Common myeloid progenitor, CD34-positive (primary cell): ENCODE measurements at regions not wholly inside any gene's neighbourhood (a gene's known extent, or its start where the extent isn't known, plus 50 kb on each side); places are given as distances from the start of the nearest gene placed in this dataset.

Experiments used
- CTCF ChIA-PET: fragments of 350-600 bp; sonication (Branson Sonifier 250); formaldehyde crosslinking; loops from one replicate; lab custom pipeline; 2021; ENCODE audit warnings: antibody characterized with exemption; lab: Charles Lee
- POLR2A ChIA-PET: fragments of 350-600 bp; sonication (Branson Sonifier 250); formaldehyde crosslinking; loops from one replicate; lab custom pipeline; 2021; ENCODE audit warnings: antibody characterized with exemption; lab: Charles Lee
- DNase-seq, 3 donors: peaks; one replicate each; pipeline versions ENCODE4 v3.0.0 to v3.0.0-alpha.2; 2013
- H3K27ac ChIP-seq, 2 experiments: 1 replicate in 1 of 2; 2 replicates in 1 of 2; pipeline ENCODE4 v1.7.0; 2013; ENCODE audit warnings: inconsistent platforms in 2 of 2, low read length in 2 of 2, mild to moderate bottlenecking in 2 of 2, low read depth in 1 of 2, moderate library complexity in 1 of 2; ENCODE audit not compliant: severe bottlenecking in 2 of 2, insufficient read depth in 1 of 2, poor library complexity in 1 of 2
- H3K27me3 ChIP-seq, 5 experiments: replicated peaks in 2 of 5; 1 replicate in 3 of 5; 2 replicates in 2 of 5; pipeline versions ENCODE4 v1.6.1 to v1.7.0; 2013; ENCODE audit warnings: low read length in 4 of 5, mild to moderate bottlenecking in 2 of 5, moderate library complexity in 2 of 5, inconsistent platforms in 1 of 5; ENCODE audit not compliant: insufficient read depth in 5 of 5, control insufficient read depth in 4 of 5
- H3K36me3 ChIP-seq, 4 experiments: 1 replicate in 2 of 4; 2 replicates in 2 of 4; pipeline versions ENCODE4 v1.6.1 to v1.7.0; 2013; ENCODE audit warnings: low read length in 3 of 4, control low read depth in 1 of 4, mild to moderate bottlenecking in 1 of 4; ENCODE audit not compliant: control insufficient read depth in 4 of 4, insufficient read depth in 4 of 4
- H3K4me1 ChIP-seq, 4 experiments: 1 replicate in 3 of 4; 2 replicates in 1 of 4; pipeline versions ENCODE4 v1.6.1 to v1.7.1; 2013; ENCODE audit warnings: low read length in 3 of 4, mild to moderate bottlenecking in 3 of 4, control low read depth in 1 of 4, inconsistent platforms in 1 of 4, moderate library complexity in 1 of 4; ENCODE audit not compliant: control insufficient read depth in 4 of 4, insufficient read depth in 4 of 4; ENCODE audit errors: control extremely low read depth in 1 of 4
- H3K4me3 ChIP-seq, 7 experiments: 1 replicate in 4 of 7; 2 replicates in 3 of 7; pipeline versions ENCODE4 v1.5.1 to v1.7.0; 2013; ENCODE audit warnings: mild to moderate bottlenecking in 7 of 7, low read length in 6 of 7, moderate library complexity in 6 of 7, inconsistent platforms in 2 of 7, low read depth in 2 of 7, control low read depth in 1 of 7; ENCODE audit not compliant: insufficient read depth in 4 of 7, control insufficient read depth in 1 of 7; ENCODE audit errors: extremely low read depth in 1 of 7
- H3K9me3 ChIP-seq, 5 experiments: 1 replicate in 4 of 5; 2 replicates in 1 of 5; pipeline versions ENCODE4 v1.6.1 to v1.7.1; 2013; ENCODE audit warnings: low read length in 4 of 5, mild to moderate bottlenecking in 2 of 5, inconsistent platforms in 1 of 5, low read depth in 1 of 5, moderate library complexity in 1 of 5; ENCODE audit not compliant: control insufficient read depth in 4 of 5, insufficient read depth in 2 of 5; ENCODE audit errors: control extremely low read depth in 1 of 5
- WGBS: methylation state at CpG from one replicate; pipeline ENCODE4 v1.1.5; 2013; ENCODE audit not compliant: insufficient coverage; 5-methylcytosine and 5-hydroxymethylcytosine counted together

GRCh38 chr18:78732273-78733210 is 247.1 kb upstream of the SALL3 start:
- Histone ChIP-seq H3K36me3 (no peaks in the 10 kb centered on the region), H3K27me3 (peaks cover 0 to 13% (median 2%) of the 10 kb centered on the region in 5 experiments), H3K9me3 (no peaks in the 10 kb centered on the region), H3K27ac (no peak overlapping the region), H3K4me3 (no peak overlapping the region), H3K4me1 (no peaks in the 10 kb centered on the region)
- ChIA-PET POLR2A (no interaction called here), CTCF (no interaction called here)
- WGBS = 80% methylated on average over 10 of the region's 14 CpGs
- no peak for DNase-seq

GRCh38 chr18:78733762-78734613 is 245.6 kb upstream of the SALL3 start:
- no peaks in the 10 kb centered on the region for H3K4me1 ChIP-seq
- no peak overlapping the region for H3K27ac ChIP-seq
- POLR2A ChIA-PET = no interaction called here
- H3K36me3 ChIP-seq = no peaks in the 10 kb centered on the region
- no peak overlapping the region for H3K4me3 ChIP-seq
- no peaks in the 10 kb centered on the region for H3K9me3 ChIP-seq
- H3K27me3 ChIP-seq = peaks cover 0 to 12% (median 1%) of the 10 kb centered on the region in 5 experiments
- no peak for DNase-seq
- 88% methylated on average over 30 of the region's 30 CpGs for WGBS
- CTCF ChIA-PET = no interaction called here

DNA sequence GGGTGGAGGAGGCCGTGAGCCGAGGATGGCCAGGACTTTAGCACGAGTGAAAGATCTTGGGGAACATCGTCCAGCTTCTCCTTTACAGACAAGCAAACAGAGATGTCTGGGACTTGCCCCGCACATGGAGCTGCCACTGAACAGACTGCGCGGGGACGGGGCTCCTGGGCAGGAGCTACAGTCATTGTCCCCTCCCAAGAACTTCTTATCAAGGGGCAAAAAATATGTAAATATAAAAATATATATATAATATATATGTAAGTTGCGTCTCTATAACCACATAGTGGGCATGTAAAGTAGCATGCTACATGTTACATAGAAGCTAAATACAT is 245.0 kb upstream of the SALL3 start:
- H3K4me3 ChIP-seq = no peak overlapping the region
- ChIA-PET POLR2A (no interaction called here), CTCF (no interaction called here)
- H3K9me3 ChIP-seq = no peaks in the 10 kb centered on the region
- DNase-seq = no peak
- no peak overlapping the region for H3K27ac ChIP-seq
- H3K36me3 ChIP-seq = no peaks in the 10 kb centered on the region
- no peaks in the 10 kb centered on the region for H3K4me1 ChIP-seq
- peaks cover 0 to 10% (median 0%) of the 10 kb centered on the region in 5 experiments for H3K27me3 ChIP-seq
- 81% methylated on average over 3 of the region's 9 CpGs for WGBS

DNA sequence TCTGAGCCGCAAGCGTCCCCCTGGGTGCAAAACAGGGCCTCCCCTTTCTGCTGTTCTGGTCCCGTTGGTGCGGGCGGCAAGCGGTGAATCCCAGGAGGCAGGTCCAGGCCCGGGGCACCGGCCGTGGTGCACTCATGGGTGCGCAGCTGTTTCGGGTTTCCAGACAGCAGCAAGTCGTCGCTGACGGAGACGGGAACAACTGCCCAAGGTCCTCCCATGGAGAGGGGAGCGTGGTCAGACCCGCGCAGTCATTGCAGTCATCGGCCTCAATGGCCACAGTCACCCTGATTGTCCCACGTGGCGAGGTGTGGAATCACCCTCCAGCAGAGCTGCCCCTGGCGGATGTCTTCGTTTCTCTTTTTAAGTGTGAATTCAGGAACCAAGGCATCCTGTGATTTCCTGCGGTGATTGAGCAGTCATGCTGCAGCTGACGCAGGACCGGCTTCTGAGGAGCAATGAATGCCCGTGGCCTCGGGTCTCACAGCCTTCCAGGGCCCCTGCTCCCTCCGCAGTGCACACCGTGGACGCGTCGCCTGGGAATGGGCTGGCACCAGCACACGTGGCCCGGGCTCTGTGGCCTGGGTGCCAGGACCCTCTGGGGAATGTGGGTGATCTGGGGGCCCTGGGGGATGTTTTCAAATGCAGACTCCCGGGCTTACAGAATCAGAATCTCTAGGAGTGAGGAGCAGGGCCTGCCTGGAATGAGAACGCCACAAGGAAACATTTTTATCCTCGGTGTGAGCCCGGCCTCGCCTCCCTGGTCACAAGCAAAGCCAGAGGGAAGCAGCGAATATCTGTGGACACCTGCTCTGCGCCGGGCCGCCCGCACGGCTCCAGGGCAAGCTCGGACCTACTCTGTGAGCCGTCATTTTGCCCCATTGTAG is 244.2 kb upstream of the SALL3 start:
- DNase-seq = no peak
- Histone ChIP-seq H3K27me3 (peaks cover 0 to 5% (median 0%) of the 10 kb centered on the region in 5 experiments), H3K4me1 (no peaks in the 10 kb centered on the region), H3K36me3 (no peaks in the 10 kb centered on the region), H3K9me3 (no peaks in the 10 kb centered on the region), H3K27ac (no peak overlapping the region), H3K4me3 (no peak overlapping the region)
- POLR2A ChIA-PET = no interaction called here
- WGBS = 91% methylated on average over 41 of the region's 48 CpGs
- CTCF ChIA-PET = no interaction called here

GRCh38 chr18:78736015-78736690 is 243.5 kb upstream of the SALL3 start:
- H3K9me3 ChIP-seq = no peaks in the 10 kb centered on the region
- DNase-seq = no peak
- WGBS = 93% methylated on average over 21 of the region's 33 CpGs
- ChIA-PET CTCF (no interaction called here), POLR2A (no interaction called here)
- H3K27ac ChIP-seq = no peak overlapping the region
- no peaks in the 10 kb centered on the region for H3K4me1 ChIP-seq
- H3K4me3 ChIP-seq = no peak overlapping the region
- H3K27me3 ChIP-seq = peaks cover 0 to 2% (median 0%) of the 10 kb centered on the region in 5 experiments
- H3K36me3 ChIP-seq = no peaks in the 10 kb centered on the region

DNA sequence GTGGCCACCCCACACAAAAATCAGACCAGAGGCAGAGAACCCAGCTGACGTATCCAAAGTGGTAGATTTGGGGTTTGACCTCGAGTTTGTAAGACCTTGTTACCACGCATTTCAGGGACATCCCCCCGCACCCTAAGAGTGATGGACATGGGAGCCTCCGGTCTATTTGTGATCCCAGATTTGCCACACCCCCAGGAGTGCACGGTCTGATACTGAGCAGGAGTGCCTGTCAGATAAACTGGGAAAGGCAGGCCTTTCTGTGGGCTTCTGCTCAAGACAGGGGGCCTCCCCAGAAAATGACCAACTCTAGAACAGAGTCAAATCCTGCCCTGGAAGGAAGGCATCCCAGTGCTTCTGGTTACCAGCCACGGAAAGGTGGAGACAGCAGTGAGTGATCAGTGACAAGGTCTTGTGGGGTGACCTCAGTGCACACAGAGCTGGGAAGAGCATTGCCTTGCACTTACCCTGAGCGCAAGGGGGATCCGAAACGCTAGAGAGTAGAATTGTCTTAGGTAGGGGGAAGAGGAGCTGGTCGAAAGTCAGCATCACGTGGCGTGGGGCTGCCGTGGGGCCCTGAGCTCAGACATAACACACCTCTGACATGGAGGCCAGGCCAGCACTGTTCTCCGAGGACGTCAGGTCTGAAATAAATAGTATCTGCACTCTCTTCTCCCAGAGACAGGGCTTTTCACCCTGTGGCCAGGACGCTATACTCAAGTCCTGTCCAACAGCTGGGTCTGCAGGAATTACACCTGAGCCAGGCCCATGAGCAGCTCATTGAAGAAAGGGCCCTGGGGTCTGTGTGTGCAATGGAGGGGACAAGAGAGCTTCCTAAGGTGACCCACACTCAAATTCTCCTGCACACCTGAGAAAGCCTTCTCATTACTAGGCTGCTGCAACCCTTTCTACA is 242.4 kb upstream of the SALL3 start:
- POLR2A ChIA-PET = no interaction called here
- no peak for DNase-seq
- H3K4me1 ChIP-seq = no peaks in the 10 kb centered on the region
- no peaks in the 10 kb centered on the region for H3K9me3 ChIP-seq
- no peak overlapping the region for H3K27ac ChIP-seq
- H3K27me3 ChIP-seq = peaks cover 0 to 4% (median 0%) of the 10 kb centered on the region in 5 experiments
- no peaks in the 10 kb centered on the region for H3K36me3 ChIP-seq
- no peak overlapping the region for H3K4me3 ChIP-seq
- WGBS = 93% methylated on average over 14 of the region's 17 CpGs
- CTCF ChIA-PET = no interaction called here
